Fibroblast of the aortic adventitia (primary cell): ENCODE measurements at regions not wholly inside any gene's neighbourhood (a gene's known extent, or its start where the extent isn't known, plus 50 kb on each side); places are given as distances from the start of the nearest gene placed in this dataset.
"Not testable (repeated sequence)": the region's sequence is repeated elsewhere in the genome, so short reads cannot be mapped to it uniquely, and the experiment has no call there.

ENCODE experiments used
- DNase-seq: peaks from one replicate; pipeline ENCODE4 v3.0.0-alpha.2; 2010; ENCODE audit warnings: low read depth
- H3K4me3 ChIP-seq: 2 replicates; pipeline ENCODE4 v1.5.1; 2011; ENCODE audit warnings: low read depth, mild to moderate bottlenecking, control low read depth, low read length, moderate library complexity
- CTCF ChIP-seq: IDR thresholded peaks from 2 replicates; pipeline ENCODE4 v1.5.1; 2011; ENCODE audit warnings: mild to moderate bottlenecking, low read length, control low read depth, inconsistent platforms; ENCODE audit not compliant: insufficient read depth

- no peak for TF ChIP-seq CTCF
- H3K4me3 ChIP-seq, result no peak overlapping the region
- no peak for DNase-seq
Observed at GRCh38 chr10:65033957-65034356, 1512.8 kb downstream of the REEP3 start.

GRCh38 chr10:65040796-65041195 is 1519.6 kb downstream of the REEP3 start:
- TF ChIP-seq CTCF, result no peak
- H3K4me3 ChIP-seq, result no peak overlapping the region
- DNase-seq, result no peak

- no peak overlapping the region for H3K4me3 ChIP-seq
- no peak for TF ChIP-seq CTCF
- no peak for DNase-seq
Observed at GRCh38 chr10:65041307-65041706, 1520.1 kb downstream of the REEP3 start.

GRCh38 chr10:65042496-65042895 is 1521.3 kb downstream of the REEP3 start:
- DNase-seq, result no peak
- no peak overlapping the region for H3K4me3 ChIP-seq
- no peak for TF ChIP-seq CTCF

GRCh38 chr10:65046831-65047230 is 1525.6 kb downstream of the REEP3 start:
- DNase-seq, result no peak
- H3K4me3 ChIP-seq, result no peak overlapping the region
- TF ChIP-seq CTCF, result no peak

- not testable (repeated sequence) for DNase-seq, H3K4me3 ChIP-seq
Observed at GRCh38 chr10:65052111-65052510, 1530.9 kb downstream of the REEP3 start.

- not testable (repeated sequence) for DNase-seq
Observed at GRCh38 chr10:65053397-65053796, 1532.2 kb downstream of the REEP3 start.

GRCh38 chr10:65053831-65054351 is 1532.7 kb downstream of the REEP3 start:
- DNase-seq, H3K4me3 ChIP-seq: not testable (repeated sequence)

More at GRCh38 chr10:65053397-65053796, 1532.2 kb downstream of the REEP3 start:
- not testable (repeated sequence) for H3K4me3 ChIP-seq

- not testable (repeated sequence) for H3K4me3 ChIP-seq, DNase-seq
Observed at GRCh38 chr10:65054701-65055100, 1533.5 kb downstream of the REEP3 start.
